ENCODE measurements at regions not wholly inside any gene's neighbourhood (a gene's known extent, or its start where the extent isn't known, plus 50 kb on each side); places are given as distances from the start of the nearest gene placed in this dataset.

- TF ChIP-seq POLR2A (IDR thresholded peaks at IDR 0.05; ENCODE audit: low read depth, low read length) = no peak
- no peak for TF ChIP-seq POLR2AphosphoS5 (IDR thresholded peaks at IDR 0.05; ENCODE audit: low read depth, low read length)
- TF ChIP-seq TAF1 (IDR thresholded peaks at IDR 0.05; ENCODE audit: low read depth, low read length) = no peak
- no peak for TF ChIP-seq SPI1 (IDR thresholded peaks at IDR 0.05; ENCODE audit: low read depth, low read length)
- no peak for TF ChIP-seq PAX5 (IDR thresholded peaks at IDR 0.05; ENCODE audit: insufficient read depth, low read length, severe bottlenecking)
Measured at GRCh38 chr1:184160236-184160635, 108.7 kb downstream of the TSEN15 start.

Data from GM12891 (cell line).